ENCODE measurements at regions not wholly inside any gene's neighbourhood (a gene's known extent, or its start where the extent isn't known, plus 50 kb on each side); places are given as distances from the start of the nearest gene placed in this dataset.

- no peak for DNase-seq (ENCODE audit: low read depth, low spot score)
- no peak overlapping the region for H3K27ac ChIP-seq (ENCODE audit: low read depth, low read length)
Measured at GRCh38 chr6:15864038-15864707, 201.3 kb upstream of the DTNBP1 start.

More at GRCh38 chr6:15864038-15864707, 201.3 kb upstream of the DTNBP1 start:
- H3K4me2 ChIP-seq (ENCODE audit: low read length): no peak overlapping the region
- no peak for TF ChIP-seq ZBTB33 (IDR thresholded peaks at IDR 0.05; ENCODE audit: extremely low read depth, insufficient replicate concordance, low read length)
- no peak for TF ChIP-seq SRF (IDR thresholded peaks at IDR 0.05; ENCODE audit: low read depth)
- TF ChIP-seq ZFX (IDR thresholded peaks at IDR 0.05): no peak
- TF ChIP-seq FOSL1 (IDR thresholded peaks at IDR 0.05; ENCODE audit: low read depth): no peak
- TF ChIP-seq REST (IDR thresholded peaks at IDR 0.05; ENCODE audit: low read depth): no peak
- no peak for TF ChIP-seq SIN3A (IDR thresholded peaks at IDR 0.05; ENCODE audit: low read depth)
- TF ChIP-seq ELF1 (IDR thresholded peaks at IDR 0.05; ENCODE audit: borderline replicate concordance, low read depth): no peak
- no peak for TF ChIP-seq POLR2AphosphoS5 (IDR thresholded peaks at IDR 0.05; ENCODE audit: low read depth, low read length)
- TF ChIP-seq ATF3 (IDR thresholded peaks at IDR 0.05): no peak
- no peak for TF ChIP-seq ZNF274 (IDR thresholded peaks at IDR 0.05; ENCODE audit: low read depth, low read length)
- no peak for TF ChIP-seq RAD21 (IDR thresholded peaks at IDR 0.05; ENCODE audit: low read depth)
- no peak for TF ChIP-seq MAX (IDR thresholded peaks at IDR 0.05)
- no peak for TF ChIP-seq YY1 (IDR thresholded peaks at IDR 0.05; ENCODE audit: extremely low read depth, insufficient replicate concordance, low read depth, low read length)
- TF ChIP-seq TCF7L2 (IDR thresholded peaks at IDR 0.05; ENCODE audit: borderline replicate concordance, extremely low read depth, insufficient read depth, insufficient read length): no peak
- no peak for TF ChIP-seq JUND (IDR thresholded peaks at IDR 0.05)
- TF ChIP-seq CTCF (IDR thresholded peaks at IDR 0.05 in 2 of 3, conservative IDR thresholded peaks at IDR 0.05 in 1 of 3; ENCODE audit: borderline replicate concordance in 1 of 3, insufficient read depth in 1 of 3, low read depth in 2 of 3, low read length in 2 of 3): no peak
- TF ChIP-seq EZH2 (IDR thresholded peaks at IDR 0.05): no peak
- TF ChIP-seq CBX3 (IDR thresholded peaks at IDR 0.05; ENCODE audit: low read depth): no peak
- no peak for TF ChIP-seq CEBPB (IDR thresholded peaks at IDR 0.05; ENCODE audit: low read depth)
- TF ChIP-seq POLR2A (IDR thresholded peaks at IDR 0.05; ENCODE audit: borderline replicate concordance, extremely low read depth, insufficient read depth, insufficient read length): no peak
- no peak overlapping the region for H3K4me3 ChIP-seq (replicated peaks in 1 of 2; ENCODE audit: low read depth in 1 of 2, low read length in 2 of 2)
- peaks cover 4% of the 10 kb centered on the region; the same call in 1 of the 2 replicates for H3K27me3 ChIP-seq (ENCODE audit: insufficient read depth, low read length)
- H3K79me2 ChIP-seq (ENCODE audit: insufficient read depth, low read length): no peaks in the 10 kb centered on the region
- H3K9me2 ChIP-seq (ENCODE audit: insufficient read depth): no peaks in the 10 kb centered on the region
- no TSS peak for BruUV-seq (replicated peaks)
- POLR2A ChIA-PET: no interaction called here
- no peaks in the 10 kb centered on the region for H4K20me1 ChIP-seq (ENCODE audit: insufficient read depth)
- ATAC-seq: no peak
- RAD21 ChIA-PET (ENCODE audit: low non-redundant PET in 1 of 2, low total read pairs in 2 of 2, uncharacterized antibody in 2 of 2, unreplicated experiment in 2 of 2): no interaction called here
- intact Hi-C loops (cut with micrococcal nuclease): no loop called here
- H3K4me1 ChIP-seq (ENCODE audit: control insufficient read depth in 1 of 2, insufficient read depth in 2 of 2, low read length in 2 of 2): no peaks in the 10 kb centered on the region
- no peaks in the 10 kb centered on the region for H3K36me3 ChIP-seq (ENCODE audit: control insufficient read depth in 1 of 2, insufficient read depth in 2 of 2, low read length in 2 of 2)
- no peak overlapping the region for H2AFZ ChIP-seq (ENCODE audit: low read depth, low read length, poor library complexity, severe bottlenecking)
- no peaks in the 10 kb centered on the region for H3K9me3 ChIP-seq (ENCODE audit: control insufficient read depth in 1 of 2, insufficient read depth in 1 of 2, low read depth in 1 of 2, low read length in 2 of 2)
- CTCF ChIA-PET: no interaction called here
- H3K9ac ChIP-seq (ENCODE audit: low read length): no peak overlapping the region
